OCI-LY3 (cell line): ENCODE measurements at regions not wholly inside any gene's neighbourhood (a gene's known extent, or its start where the extent isn't known, plus 50 kb on each side); places are given as distances from the start of the nearest gene placed in this dataset.

ENCODE experiments used
- EZH2phosphoT487 ChIP-seq: fragments of 200-600 bp; shearing (Covaris generic); IDR thresholded peaks from 2 replicates; pipeline ENCODE4 v1.6.1; 2018; ENCODE audit warnings: antibody characterized with exemption, mixed run types, low read depth
- TF ChIP-seq, protein P1 (sequence below): fragments of 200-600, 300-600 bp; sonication (generic); IDR thresholded peaks from 2 replicates; pipeline ENCODE4 v1.5.1; 2014; ENCODE audit warnings: antibody characterized with exemption, low read length, low read depth

GRCh38 chr15:66945286-66945685 is 120.1 kb upstream of the SMAD3 start:
- TF ChIP-seq, protein P1, sequence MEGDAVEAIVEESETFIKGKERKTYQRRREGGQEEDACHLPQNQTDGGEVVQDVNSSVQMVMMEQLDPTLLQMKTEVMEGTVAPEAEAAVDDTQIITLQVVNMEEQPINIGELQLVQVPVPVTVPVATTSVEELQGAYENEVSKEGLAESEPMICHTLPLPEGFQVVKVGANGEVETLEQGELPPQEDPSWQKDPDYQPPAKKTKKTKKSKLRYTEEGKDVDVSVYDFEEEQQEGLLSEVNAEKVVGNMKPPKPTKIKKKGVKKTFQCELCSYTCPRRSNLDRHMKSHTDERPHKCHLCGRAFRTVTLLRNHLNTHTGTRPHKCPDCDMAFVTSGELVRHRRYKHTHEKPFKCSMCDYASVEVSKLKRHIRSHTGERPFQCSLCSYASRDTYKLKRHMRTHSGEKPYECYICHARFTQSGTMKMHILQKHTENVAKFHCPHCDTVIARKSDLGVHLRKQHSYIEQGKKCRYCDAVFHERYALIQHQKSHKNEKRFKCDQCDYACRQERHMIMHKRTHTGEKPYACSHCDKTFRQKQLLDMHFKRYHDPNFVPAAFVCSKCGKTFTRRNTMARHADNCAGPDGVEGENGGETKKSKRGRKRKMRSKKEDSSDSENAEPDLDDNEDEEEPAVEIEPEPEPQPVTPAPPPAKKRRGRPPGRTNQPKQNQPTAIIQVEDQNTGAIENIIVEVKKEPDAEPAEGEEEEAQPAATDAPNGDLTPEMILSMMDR, result no peak
- no peak for TF ChIP-seq EZH2phosphoT487
